Neural cell (in vitro differentiated cells): ENCODE measurements at regions not wholly inside any gene's neighbourhood (a gene's known extent, or its start where the extent isn't known, plus 50 kb on each side); places are given as distances from the start of the nearest gene placed in this dataset.

Source experiments
- H2AFZ ChIP-seq: fragments of 200-600, 300-800 bp; sonication (generic), shearing (Covaris generic); 2 replicates; pipeline ENCODE4 v1.6.0; 2014; ENCODE audit warnings: low read depth, mild to moderate bottlenecking, antibody characterized with exemption, low read length, moderate library complexity
- H3F3A ChIP-seq: fragments of 200-600 bp; shearing (Covaris generic); 2 replicates; pipeline ENCODE4 v1.6.1; 2016; ENCODE audit warnings: mild to moderate bottlenecking, moderate library complexity, mixed read lengths, antibody characterized with exemption, low read length; ENCODE audit not compliant: insufficient read depth, poor library complexity, severe bottlenecking
- H3K27ac ChIP-seq: fragments of 200-600, 300-800 bp; sonication (generic), shearing (Covaris generic); 2 replicates; pipeline ENCODE4 v1.5.1; 2014; ENCODE audit warnings: mild to moderate bottlenecking, low read length, moderate library complexity
- H3K27me3 ChIP-seq: fragments of 300-800, 200-600 bp; sonication (generic), shearing (Covaris generic); 2 replicates; pipeline ENCODE4 v1.6.0; 2014; ENCODE audit warnings: mild to moderate bottlenecking, low read depth, low read length, moderate library complexity; ENCODE audit not compliant: insufficient read depth
- H3K36me3 ChIP-seq: fragments of 300-800, 200-600 bp; sonication (generic), shearing (Covaris generic); 2 replicates; pipeline ENCODE4 v1.5.1; 2014; ENCODE audit warnings: mild to moderate bottlenecking, antibody characterized with exemption, low read length, moderate library complexity; ENCODE audit not compliant: insufficient read depth
- H3K4me2 ChIP-seq: fragments of 300-800, 200-600 bp; sonication (generic), shearing (Covaris generic); 2 replicates; pipeline ENCODE4 v1.6.0; 2014; ENCODE audit warnings: mild to moderate bottlenecking, low read length
- H3K4me3 ChIP-seq: fragments of 300-800, 200-600 bp; sonication (generic), shearing (Covaris generic); 2 replicates; pipeline ENCODE4 v1.5.1; 2014; ENCODE audit warnings: mild to moderate bottlenecking, low read length, moderate library complexity
- H3K79me2 ChIP-seq: fragments of 200-600 bp; shearing (Covaris generic); replicated peaks from 2 replicates; pipeline ENCODE4 v1.6.0; 2014; ENCODE audit warnings: mild to moderate bottlenecking, low read length, moderate library complexity; ENCODE audit not compliant: insufficient read depth
- H3K9ac ChIP-seq: fragments of 300-800, 200-600 bp; sonication (generic), shearing (Covaris generic); 2 replicates; pipeline ENCODE4 v1.6.1; 2016; ENCODE audit warnings: mild to moderate bottlenecking, low read length, mixed read lengths
- H3K9me2 ChIP-seq: fragments of 200-600 bp; shearing (Covaris generic); 2 replicates; pipeline ENCODE4 v1.6.1; 2016; ENCODE audit warnings: mild to moderate bottlenecking, low read length, mixed read lengths; ENCODE audit not compliant: insufficient read depth
- H3K9me3 ChIP-seq: fragments of 200-600, 300-800 bp; sonication (generic), shearing (Covaris generic); 2 replicates; pipeline ENCODE4 v1.6.1; 2016; ENCODE audit warnings: mild to moderate bottlenecking, mixed run types, low read length, moderate library complexity, mixed read lengths
- H4K20me1 ChIP-seq: fragments of 200-600 bp; shearing (Covaris generic); 2 replicates; pipeline ENCODE4 v1.6.1; 2016; ENCODE audit warnings: mild to moderate bottlenecking, mixed run types; ENCODE audit not compliant: insufficient read depth
- EP300 ChIP-seq: fragments of 450-650 bp; conservative IDR thresholded peaks from 2 replicates; pipeline ENCODE4 v1.6.1; 2014; ENCODE audit warnings: antibody characterized with exemption, mild to moderate bottlenecking, moderate library complexity; ENCODE audit not compliant: poor library complexity, severe bottlenecking
- EZH2 ChIP-seq: fragments of 200-600, 300-800 bp; shearing (Covaris generic), sonication (generic); IDR thresholded peaks from 2 replicates; pipeline ENCODE4 v1.6.1; 2014; ENCODE audit warnings: antibody characterized with exemption, low read length, borderline replicate concordance, mild to moderate bottlenecking; ENCODE audit not compliant: insufficient read depth, poor library complexity, severe bottlenecking
- MXI1 ChIP-seq: fragments of 450-650 bp; conservative IDR thresholded peaks from 2 replicates; pipeline ENCODE4 v1.6.1; 2014; ENCODE audit warnings: antibody characterized with exemption, mild to moderate bottlenecking; ENCODE audit not compliant: poor library complexity, severe bottlenecking
- POLR2AphosphoS5 ChIP-seq: IDR thresholded peaks from 2 replicates; pipeline ENCODE4 v1.6.1; 2012
- RAD21 ChIP-seq: fragments of 450-650 bp; conservative IDR thresholded peaks from 2 replicates; pipeline ENCODE4 v1.6.1; 2014; ENCODE audit warnings: antibody characterized with exemption, mild to moderate bottlenecking, moderate library complexity
- SMC3 ChIP-seq: fragments of 450-650 bp; conservative IDR thresholded peaks from 2 replicates; pipeline ENCODE4 v1.6.1; 2014; ENCODE audit warnings: antibody characterized with exemption, mild to moderate bottlenecking, moderate library complexity; ENCODE audit not compliant: poor library complexity
- TAF1 ChIP-seq: IDR thresholded peaks from 2 replicates; pipeline ENCODE4 v1.6.1; 2012; ENCODE audit warnings: low read depth
- TF ChIP-seq, protein P1 (sequence below): IDR thresholded peaks from 2 replicates; pipeline ENCODE4 v1.6.1; 2012; ENCODE audit warnings: borderline replicate concordance
- TF ChIP-seq, protein P2 (sequence below): fragments of 450-650 bp; IDR thresholded peaks from 2 replicates; pipeline ENCODE4 v1.5.1; 2014; ENCODE audit warnings: antibody characterized with exemption, mild to moderate bottlenecking, moderate library complexity; ENCODE audit not compliant: poor library complexity, severe bottlenecking

DNA sequence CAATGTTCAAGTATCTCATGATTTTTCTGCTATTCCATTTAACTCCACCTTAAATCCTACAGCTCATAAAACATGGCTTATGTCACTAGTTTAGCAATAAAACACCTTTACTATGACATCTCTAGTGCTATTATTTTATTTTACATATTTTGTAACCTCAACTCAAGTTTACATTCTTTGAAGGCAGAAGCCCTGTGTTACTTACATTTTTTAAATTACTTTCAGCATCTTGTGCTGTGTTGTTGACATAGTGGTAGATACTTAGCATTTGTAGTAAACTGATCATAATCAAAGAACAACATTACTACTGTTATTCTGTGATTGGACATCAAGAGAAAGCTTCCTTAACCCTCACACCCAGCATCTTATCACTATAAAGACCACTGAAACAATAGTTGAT lies 216.1 kb downstream of the BMP4 start (continued):
- TF ChIP-seq, protein P1, sequence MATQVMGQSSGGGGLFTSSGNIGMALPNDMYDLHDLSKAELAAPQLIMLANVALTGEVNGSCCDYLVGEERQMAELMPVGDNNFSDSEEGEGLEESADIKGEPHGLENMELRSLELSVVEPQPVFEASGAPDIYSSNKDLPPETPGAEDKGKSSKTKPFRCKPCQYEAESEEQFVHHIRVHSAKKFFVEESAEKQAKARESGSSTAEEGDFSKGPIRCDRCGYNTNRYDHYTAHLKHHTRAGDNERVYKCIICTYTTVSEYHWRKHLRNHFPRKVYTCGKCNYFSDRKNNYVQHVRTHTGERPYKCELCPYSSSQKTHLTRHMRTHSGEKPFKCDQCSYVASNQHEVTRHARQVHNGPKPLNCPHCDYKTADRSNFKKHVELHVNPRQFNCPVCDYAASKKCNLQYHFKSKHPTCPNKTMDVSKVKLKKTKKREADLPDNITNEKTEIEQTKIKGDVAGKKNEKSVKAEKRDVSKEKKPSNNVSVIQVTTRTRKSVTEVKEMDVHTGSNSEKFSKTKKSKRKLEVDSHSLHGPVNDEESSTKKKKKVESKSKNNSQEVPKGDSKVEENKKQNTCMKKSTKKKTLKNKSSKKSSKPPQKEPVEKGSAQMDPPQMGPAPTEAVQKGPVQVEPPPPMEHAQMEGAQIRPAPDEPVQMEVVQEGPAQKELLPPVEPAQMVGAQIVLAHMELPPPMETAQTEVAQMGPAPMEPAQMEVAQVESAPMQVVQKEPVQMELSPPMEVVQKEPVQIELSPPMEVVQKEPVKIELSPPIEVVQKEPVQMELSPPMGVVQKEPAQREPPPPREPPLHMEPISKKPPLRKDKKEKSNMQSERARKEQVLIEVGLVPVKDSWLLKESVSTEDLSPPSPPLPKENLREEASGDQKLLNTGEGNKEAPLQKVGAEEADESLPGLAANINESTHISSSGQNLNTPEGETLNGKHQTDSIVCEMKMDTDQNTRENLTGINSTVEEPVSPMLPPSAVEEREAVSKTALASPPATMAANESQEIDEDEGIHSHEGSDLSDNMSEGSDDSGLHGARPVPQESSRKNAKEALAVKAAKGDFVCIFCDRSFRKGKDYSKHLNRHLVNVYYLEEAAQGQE: no peak
- no peak for TF ChIP-seq MXI1

DNA sequence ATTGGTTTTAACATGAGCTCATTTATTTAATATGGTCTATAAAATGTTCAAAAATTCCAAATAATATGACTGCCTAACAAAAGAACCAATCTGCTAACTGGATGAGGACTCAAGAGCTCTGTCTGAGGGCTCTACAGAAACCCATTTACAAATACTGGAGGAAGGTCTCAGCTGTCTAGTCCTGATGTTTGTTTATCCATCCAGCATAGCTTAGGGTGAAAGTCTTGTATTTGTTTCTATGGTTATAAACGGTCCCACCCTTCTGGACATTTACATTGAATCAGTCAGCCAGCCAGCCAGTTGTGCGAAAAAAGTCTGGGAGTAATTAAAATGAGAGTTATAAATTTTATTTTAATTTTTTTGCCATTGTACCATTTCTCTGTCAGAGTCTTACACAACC lies 220.7 kb downstream of the BMP4 start:
- no peak overlapping the region for H2AFZ ChIP-seq
- no peak overlapping the region for H3K4me2 ChIP-seq
- H3K9ac ChIP-seq: no peak overlapping the region
- no peaks in the 10 kb centered on the region for H3K79me2 ChIP-seq
- H3K36me3 ChIP-seq: no peaks in the 10 kb centered on the region
- H3K4me3 ChIP-seq: no peak overlapping the region
- no peaks in the 10 kb centered on the region for H3F3A ChIP-seq
- peaks cover 2% of the 10 kb centered on the region for H3K27me3 ChIP-seq
- no peaks in the 10 kb centered on the region for H3K9me2 ChIP-seq
- H3K27ac ChIP-seq: no peak overlapping the region
- no peaks in the 10 kb centered on the region for H4K20me1 ChIP-seq
- TF ChIP-seq, protein P2, sequence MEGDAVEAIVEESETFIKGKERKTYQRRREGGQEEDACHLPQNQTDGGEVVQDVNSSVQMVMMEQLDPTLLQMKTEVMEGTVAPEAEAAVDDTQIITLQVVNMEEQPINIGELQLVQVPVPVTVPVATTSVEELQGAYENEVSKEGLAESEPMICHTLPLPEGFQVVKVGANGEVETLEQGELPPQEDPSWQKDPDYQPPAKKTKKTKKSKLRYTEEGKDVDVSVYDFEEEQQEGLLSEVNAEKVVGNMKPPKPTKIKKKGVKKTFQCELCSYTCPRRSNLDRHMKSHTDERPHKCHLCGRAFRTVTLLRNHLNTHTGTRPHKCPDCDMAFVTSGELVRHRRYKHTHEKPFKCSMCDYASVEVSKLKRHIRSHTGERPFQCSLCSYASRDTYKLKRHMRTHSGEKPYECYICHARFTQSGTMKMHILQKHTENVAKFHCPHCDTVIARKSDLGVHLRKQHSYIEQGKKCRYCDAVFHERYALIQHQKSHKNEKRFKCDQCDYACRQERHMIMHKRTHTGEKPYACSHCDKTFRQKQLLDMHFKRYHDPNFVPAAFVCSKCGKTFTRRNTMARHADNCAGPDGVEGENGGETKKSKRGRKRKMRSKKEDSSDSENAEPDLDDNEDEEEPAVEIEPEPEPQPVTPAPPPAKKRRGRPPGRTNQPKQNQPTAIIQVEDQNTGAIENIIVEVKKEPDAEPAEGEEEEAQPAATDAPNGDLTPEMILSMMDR: no peak
- no peak for TF ChIP-seq TAF1
- no peak for TF ChIP-seq EZH2
- no peak for TF ChIP-seq MXI1
- H3K9me3 ChIP-seq: no peaks in the 10 kb centered on the region

DNA sequence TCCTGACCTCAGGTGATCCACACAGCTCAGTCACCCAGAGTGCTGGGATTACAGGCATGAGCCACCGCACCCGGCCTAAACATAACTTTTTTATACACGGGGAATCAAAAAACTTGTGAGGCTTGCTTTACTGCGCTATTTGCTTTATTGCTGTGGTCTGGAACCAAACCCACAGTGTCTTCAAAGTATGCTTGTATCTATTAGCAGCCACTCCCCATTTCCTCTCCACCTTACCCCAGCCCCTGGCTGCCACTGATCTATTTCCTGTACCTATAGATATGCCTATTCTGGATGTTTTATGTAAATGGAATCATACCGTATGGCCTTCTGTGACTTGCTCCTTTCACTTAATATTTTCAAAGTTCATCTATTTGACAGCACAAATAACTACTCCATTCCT lies 233.4 kb downstream of the BMP4 start:
- Histone ChIP-seq H3K79me2 (no peaks in the 10 kb centered on the region), H2AFZ (no peak overlapping the region), H3K9me2 (no peaks in the 10 kb centered on the region), H3F3A (no peaks in the 10 kb centered on the region), H3K9me3 (no peaks in the 10 kb centered on the region), H3K27ac (no peak overlapping the region), H3K4me3 (no peak overlapping the region), H4K20me1 (no peaks in the 10 kb centered on the region), H3K27me3 (no peaks in the 10 kb centered on the region), H3K36me3 (no peaks in the 10 kb centered on the region), H3K9ac (no peak overlapping the region), H3K4me2 (no peak overlapping the region)
- TF ChIP-seq EP300 (no peak), MXI1 (no peak), SMC3 (no peak), RAD21 (no peak), TAF1 (no peak), POLR2AphosphoS5 (no peak), EZH2 (no peak)
- TF ChIP-seq, protein P1: no peak
- TF ChIP-seq, protein P2: no peak
